ENCODE measurements at regions not wholly inside any gene's neighbourhood (a gene's known extent, or its start where the extent isn't known, plus 50 kb on each side); places are given as distances from the start of the nearest gene placed in this dataset.

- BruUV-seq (replicated peaks), result no TSS peak
- TF ChIP-seq NFE2 (IDR thresholded peaks at IDR 0.05; ENCODE audit: low read depth) (peak; percentile 45), SRSF9 (IDR thresholded peaks at IDR 0.05; ENCODE audit: borderline replicate concordance, low read depth, low read length) (no peak), C11orf30 (IDR thresholded peaks at IDR 0.05; ENCODE audit: low read depth) (peak; percentile 9; the same call in 1 of the 2 replicates), ZNF639 (CRISPR knock-in tag; conservative IDR thresholded peaks at IDR 0.05 in 1 of 2, IDR thresholded peaks at IDR 0.05 in 1 of 2) (no peak)
- H3K4me3 ChIP-seq, result no peak overlapping the region
- no peak overlapping the region for H2AFZ ChIP-seq (ENCODE audit: low read depth, low read length)
- no peaks in the 10 kb centered on the region for H3K9me3 ChIP-seq (replicated peaks; ENCODE audit: control insufficient read depth, insufficient read depth, low read depth, low read length)
- ATAC-seq (no peak), FAIRE-seq (no peak), DNase-seq (ENCODE audit: extremely low read depth in 1 of 4, low spot score in 3 of 4) (no peak)
- ChIA-PET CTCF (ENCODE audit: low intra/inter-chr PET ratio) (no interaction called here), POLR2A (no interaction called here)
- H3K4me1 ChIP-seq (replicated peaks in 1 of 2; ENCODE audit: control insufficient read depth in 2 of 2, insufficient read depth in 2 of 2, low read length in 2 of 2), result no peaks in the 10 kb centered on the region
- peaks cover 12 to 16% of the 10 kb centered on the region in 2 experiments; a peak in 3 of 5 replicates for H3K27me3 ChIP-seq (ENCODE audit: control insufficient read depth in 2 of 2, insufficient read depth in 2 of 2, low read length in 2 of 2)
- intact Hi-C loops (cut with micrococcal nuclease), result no loop called here
- H4K20me1 ChIP-seq (replicated peaks; ENCODE audit: control insufficient read depth, insufficient read depth, low read length), result no peaks in the 10 kb centered on the region
- no peaks in the 10 kb centered on the region for H3K36me3 ChIP-seq (ENCODE audit: control insufficient read depth, insufficient read depth, low read length)
- 3% methylated on average over 3 of the region's 3 CpGs for WGBS (ENCODE audit: insufficient coverage, low coverage, missing lambda C conversion rate)
- in situ Hi-C loops (cut with MboI), result no loop called here
- no peak overlapping the region for H3K9ac ChIP-seq (ENCODE audit: insufficient read depth in 1 of 2, low read depth in 2 of 2, low read length in 2 of 2)
- H3K27ac ChIP-seq (ENCODE audit: extremely low read depth, low read depth, low read length), result no peak overlapping the region
- no peaks in the 10 kb centered on the region for H3K9me1 ChIP-seq (ENCODE audit: control insufficient read depth, insufficient read depth, low read length)
- no peaks in the 10 kb centered on the region for H3K79me2 ChIP-seq (ENCODE audit: control insufficient read depth, insufficient read depth, low read length)
- no peak overlapping the region for H3K4me2 ChIP-seq (ENCODE audit: insufficient read depth, low read length)
Measured at GRCh38 chr9:99286536-99286935, 64.5 kb downstream of the SEC61B start.

GRCh38 chr9:99287641-99288040 lies 65.6 kb downstream of the SEC61B start:
- H3K9ac ChIP-seq (ENCODE audit: insufficient read depth in 1 of 2, low read depth in 2 of 2, low read length in 2 of 2), result no peak overlapping the region
- CTCF ChIA-PET (ENCODE audit: low intra/inter-chr PET ratio), result no interaction called here
- DNase-seq (ENCODE audit: extremely low read depth in 1 of 4, low spot score in 3 of 4), result no peak
- no peak for TF ChIP-seq EP400 (IDR thresholded peaks at IDR 0.05)
- no peak for TF ChIP-seq ELK1 (CRISPR knock-in tag; IDR thresholded peaks at IDR 0.05)
- no peak for TF ChIP-seq ZBTB7A (IDR thresholded peaks at IDR 0.05; ENCODE audit: borderline replicate concordance, control insufficient read depth, low read depth, low read length)
- TF ChIP-seq ZNF121 (CRISPR knock-in tag; conservative IDR thresholded peaks at IDR 0.05), result no peak
- no peak for TF ChIP-seq NFE2L1 (tag; IDR thresholded peaks at IDR 0.05; ENCODE audit: borderline replicate concordance, low read depth)
- TF ChIP-seq ZNF668 (CRISPR knock-in tag; IDR thresholded peaks at IDR 0.05), result no peak
- no peak for TF ChIP-seq NBN (IDR thresholded peaks at IDR 0.05; ENCODE audit: low read depth)

More at GRCh38 chr9:99287641-99288040, 65.6 kb downstream of the SEC61B start:
- H3K36me3 ChIP-seq (ENCODE audit: control insufficient read depth, insufficient read depth, low read length), result no peaks in the 10 kb centered on the region
- no peaks in the 10 kb centered on the region for H3K4me1 ChIP-seq (replicated peaks in 1 of 2; ENCODE audit: control insufficient read depth in 2 of 2, insufficient read depth in 2 of 2, low read length in 2 of 2)
- no peak overlapping the region for H3K4me3 ChIP-seq
- H3K27me3 ChIP-seq (ENCODE audit: control insufficient read depth in 2 of 2, insufficient read depth in 2 of 2, low read length in 2 of 2), result peaks cover 14 to 18% of the 10 kb centered on the region in 2 experiments; a peak in 3 of 5 replicates
- H3K9me1 ChIP-seq (ENCODE audit: control insufficient read depth, insufficient read depth, low read length), result no peaks in the 10 kb centered on the region
- no peak overlapping the region for H3K4me2 ChIP-seq (ENCODE audit: insufficient read depth, low read length)
- no peak overlapping the region for H3K27ac ChIP-seq (ENCODE audit: extremely low read depth, low read depth, low read length)
- no TSS peak for BruUV-seq (replicated peaks)
- H3K79me2 ChIP-seq (ENCODE audit: control insufficient read depth, insufficient read depth, low read length), result no peaks in the 10 kb centered on the region
- H4K20me1 ChIP-seq (replicated peaks; ENCODE audit: control insufficient read depth, insufficient read depth, low read length), result no peaks in the 10 kb centered on the region
- in situ Hi-C loops (cut with MboI), result no loop called here
- no peak overlapping the region for H2AFZ ChIP-seq (ENCODE audit: low read depth, low read length)
- POLR2A ChIA-PET, result interaction anchor here (0.6 kb wide), 2 partner anchors 13 to 455 kb away, joined by 3 read pairs; no protein-coding TSS in a partner anchor
- no peak for FAIRE-seq
- no peaks in the 10 kb centered on the region for H3K9me3 ChIP-seq (replicated peaks; ENCODE audit: control insufficient read depth, insufficient read depth, low read depth, low read length)
- intact Hi-C loops (cut with micrococcal nuclease), result no loop called here
- ATAC-seq, result no peak
- 4% methylated on average over 2 of the region's 2 CpGs for WGBS (ENCODE audit: insufficient coverage, low coverage, missing lambda C conversion rate)
